ENCODE measurements at regions not wholly inside any gene's neighbourhood (a gene's known extent, or its start where the extent isn't known, plus 50 kb on each side); places are given as distances from the start of the nearest gene placed in this dataset.
"Not testable (repeated sequence)": the region's sequence is repeated elsewhere in the genome, so short reads cannot be mapped to it uniquely, and the experiment has no call there.

GRCh38 chr15:96978937-96979473, 648.5 kb downstream of the NR2F2 start:
- Histone ChIP-seq H3K27me3 (peaks cover 6% of the 10 kb centered on the region), H3K4me1 (ENCODE audit: low read depth) (no peaks in the 10 kb centered on the region), H3K36me3 (no peaks in the 10 kb centered on the region), H3K4me3 (no peak overlapping the region), H3K27ac (no peak overlapping the region), H3K9me3 (ENCODE audit: low read depth) (no peaks in the 10 kb centered on the region)
- DNase-seq (ENCODE audit: low read depth in 1 of 2, low spot score in 1 of 2): no peak
- TF ChIP-seq, protein P1, sequence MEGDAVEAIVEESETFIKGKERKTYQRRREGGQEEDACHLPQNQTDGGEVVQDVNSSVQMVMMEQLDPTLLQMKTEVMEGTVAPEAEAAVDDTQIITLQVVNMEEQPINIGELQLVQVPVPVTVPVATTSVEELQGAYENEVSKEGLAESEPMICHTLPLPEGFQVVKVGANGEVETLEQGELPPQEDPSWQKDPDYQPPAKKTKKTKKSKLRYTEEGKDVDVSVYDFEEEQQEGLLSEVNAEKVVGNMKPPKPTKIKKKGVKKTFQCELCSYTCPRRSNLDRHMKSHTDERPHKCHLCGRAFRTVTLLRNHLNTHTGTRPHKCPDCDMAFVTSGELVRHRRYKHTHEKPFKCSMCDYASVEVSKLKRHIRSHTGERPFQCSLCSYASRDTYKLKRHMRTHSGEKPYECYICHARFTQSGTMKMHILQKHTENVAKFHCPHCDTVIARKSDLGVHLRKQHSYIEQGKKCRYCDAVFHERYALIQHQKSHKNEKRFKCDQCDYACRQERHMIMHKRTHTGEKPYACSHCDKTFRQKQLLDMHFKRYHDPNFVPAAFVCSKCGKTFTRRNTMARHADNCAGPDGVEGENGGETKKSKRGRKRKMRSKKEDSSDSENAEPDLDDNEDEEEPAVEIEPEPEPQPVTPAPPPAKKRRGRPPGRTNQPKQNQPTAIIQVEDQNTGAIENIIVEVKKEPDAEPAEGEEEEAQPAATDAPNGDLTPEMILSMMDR (IDR thresholded peaks at IDR 0.05; ENCODE audit: low read depth, low read length): no peak

DNA sequence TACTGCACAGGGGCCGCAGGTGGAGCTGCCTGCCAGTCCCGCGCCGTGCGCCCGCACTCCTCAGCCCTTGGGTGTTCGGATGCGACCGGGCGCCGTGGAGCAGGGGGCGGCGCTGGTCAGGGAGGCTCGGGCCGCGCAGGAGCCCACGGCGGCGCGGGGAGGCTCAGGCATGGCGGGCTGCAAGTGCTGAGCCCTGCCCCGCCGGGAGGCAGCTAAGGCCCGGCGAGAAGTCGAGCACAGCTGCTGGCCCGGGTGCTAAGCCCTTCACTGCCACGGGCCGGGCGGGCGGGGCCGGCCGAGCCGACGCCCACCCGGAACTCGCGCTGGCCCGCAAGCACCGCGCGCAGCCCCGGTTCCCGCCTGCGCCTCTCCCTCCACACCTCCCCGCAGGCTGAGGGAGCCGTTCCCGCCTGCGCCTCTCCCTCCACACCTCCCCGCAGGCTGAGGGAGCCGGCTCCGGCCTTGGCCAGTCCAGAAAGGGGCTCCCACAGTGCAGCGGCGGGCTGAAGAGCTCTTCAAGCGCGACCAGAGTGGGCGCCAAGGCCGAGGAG, 653.7 kb downstream of the NR2F2 start:
- H3K27ac ChIP-seq; H3K36me3 ChIP-seq; H3K9me3 ChIP-seq (ENCODE audit: low read depth); H3K4me1 ChIP-seq (ENCODE audit: low read depth); H3K27me3 ChIP-seq: not testable (repeated sequence)
- peak overlapping the region; percentile 11 for H3K4me3 ChIP-seq
- DNase-seq (ENCODE audit: low read depth in 1 of 2, low spot score in 1 of 2): peak in 1 of 2 donors; percentile 12

DNA sequence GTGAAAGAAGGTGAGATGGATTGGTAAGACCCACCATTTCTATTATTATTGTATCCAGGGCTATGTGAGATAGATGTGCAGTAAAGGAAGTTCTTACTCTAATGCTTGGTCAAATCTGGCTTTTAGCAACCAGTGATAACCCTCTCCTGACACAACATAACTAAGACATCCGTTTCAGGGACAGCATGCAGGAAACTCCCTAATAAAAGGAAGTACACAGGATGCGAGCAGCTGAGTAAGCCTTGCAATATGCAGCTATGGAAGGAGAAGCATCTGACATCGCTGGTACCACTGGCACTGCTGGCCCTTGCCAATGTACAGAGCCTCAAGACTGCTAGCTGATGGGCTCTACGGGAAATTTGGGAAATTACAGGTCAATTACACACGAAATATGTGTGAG, 662.3 kb downstream of the NR2F2 start:
- H3K36me3 ChIP-seq: no peaks in the 10 kb centered on the region
- H3K4me3 ChIP-seq: no peak overlapping the region
- H3K4me1 ChIP-seq (ENCODE audit: low read depth): no peaks in the 10 kb centered on the region
- no peak overlapping the region for H3K27ac ChIP-seq
- no peaks in the 10 kb centered on the region for H3K9me3 ChIP-seq (ENCODE audit: low read depth)
- TF ChIP-seq, protein P1 (IDR thresholded peaks at IDR 0.05; ENCODE audit: low read depth, low read length): no peak
- no peak for DNase-seq (ENCODE audit: low read depth in 1 of 2, low spot score in 1 of 2)
- H3K27me3 ChIP-seq: no peaks in the 10 kb centered on the region

- no peaks in the 10 kb centered on the region for H3K36me3 ChIP-seq
- H3K4me1 ChIP-seq (ENCODE audit: low read depth): no peaks in the 10 kb centered on the region
- no peak for DNase-seq (ENCODE audit: low read depth in 1 of 2, low spot score in 1 of 2)
- no peaks in the 10 kb centered on the region for H3K27me3 ChIP-seq
- no peak overlapping the region for H3K4me3 ChIP-seq
- TF ChIP-seq, protein P1 (IDR thresholded peaks at IDR 0.05; ENCODE audit: low read depth, low read length): no peak
- no peak overlapping the region for H3K27ac ChIP-seq
- no peaks in the 10 kb centered on the region for H3K9me3 ChIP-seq (ENCODE audit: low read depth)
Measured at GRCh38 chr15:96997538-96997937, 667.0 kb downstream of the NR2F2 start.

DNA sequence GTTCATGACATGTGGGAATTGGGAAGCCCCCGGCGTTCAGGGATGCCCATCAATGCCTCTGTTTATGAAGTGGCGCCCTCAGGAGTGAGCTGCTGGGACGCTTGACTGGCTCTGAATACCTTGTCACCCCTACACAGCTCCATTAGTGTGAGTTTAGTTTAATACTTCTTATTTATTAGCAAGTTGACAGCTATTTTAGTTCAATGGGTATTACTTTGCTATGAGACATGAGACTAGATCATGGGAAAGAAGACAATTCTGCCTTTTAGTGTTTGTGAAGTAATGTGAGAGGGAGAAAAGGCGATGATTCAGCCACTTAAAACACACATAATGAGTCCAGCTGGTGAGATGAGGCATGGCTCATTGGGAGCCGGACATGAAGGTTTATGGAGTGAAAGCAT, 678.5 kb downstream of the NR2F2 start:
- Histone ChIP-seq H3K27ac (no peak overlapping the region), H3K9me3 (ENCODE audit: low read depth) (no peaks in the 10 kb centered on the region), H3K4me1 (ENCODE audit: low read depth) (no peaks in the 10 kb centered on the region), H3K4me3 (no peak overlapping the region), H3K27me3 (no peaks in the 10 kb centered on the region), H3K36me3 (no peaks in the 10 kb centered on the region)
- DNase-seq (ENCODE audit: low read depth in 1 of 2, low spot score in 1 of 2): no peak
- TF ChIP-seq, protein P1 (IDR thresholded peaks at IDR 0.05; ENCODE audit: low read depth, low read length): no peak

DNA sequence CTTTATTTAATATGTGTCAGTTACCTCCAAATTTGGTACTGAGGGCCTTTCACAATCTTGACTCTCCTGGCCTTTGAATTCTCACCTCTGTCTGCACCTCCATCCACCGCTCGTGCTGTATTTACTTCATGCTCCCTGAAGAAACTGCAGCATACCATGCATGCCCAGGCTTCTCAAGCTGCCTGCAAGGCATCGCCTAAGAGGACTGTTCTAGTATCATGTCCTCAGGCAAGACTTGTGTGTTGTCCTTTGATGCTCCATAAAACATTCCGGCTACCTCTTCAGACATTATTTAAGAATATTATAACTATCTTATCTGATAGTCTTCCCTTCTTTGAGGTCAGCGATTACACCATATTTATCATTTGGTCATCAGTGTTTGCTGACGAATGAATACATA, 682.5 kb downstream of the NR2F2 start:
- Histone ChIP-seq H3K36me3 (no peaks in the 10 kb centered on the region), H3K9me3 (ENCODE audit: low read depth) (no peaks in the 10 kb centered on the region), H3K4me3 (no peak overlapping the region), H3K27me3 (no peaks in the 10 kb centered on the region), H3K4me1 (ENCODE audit: low read depth) (no peaks in the 10 kb centered on the region), H3K27ac (no peak overlapping the region)
- peak in 1 of 2 donors; percentile 1 for DNase-seq (ENCODE audit: low read depth in 1 of 2, low spot score in 1 of 2)
- TF ChIP-seq, protein P1 (IDR thresholded peaks at IDR 0.05; ENCODE audit: low read depth, low read length): no peak
